Testis (tissue), 2 donors: ENCODE measurements at regions not wholly inside any gene's neighbourhood (a gene's known extent, or its start where the extent isn't known, plus 50 kb on each side); places are given as distances from the start of the nearest gene placed in this dataset.

Experiments
- CTCF ChIP-seq, 3 experiments: fragments of 450-650 bp in 2 of 3; fragments of 200-600 bp in 1 of 3; sonication (generic) in 1 of 3; IDR thresholded peaks; one replicate each; pipeline ENCODE4 v1.5.1; 2016 to 2019; ENCODE audit warnings: antibody characterized with exemption in 3 of 3, mild to moderate bottlenecking in 2 of 3, moderate library complexity in 1 of 3
- POLR2A ChIP-seq: fragments of 450-650 bp; IDR thresholded peaks from one replicate; pipeline ENCODE4 v1.6.1; 2017; ENCODE audit warnings: antibody characterized with exemption, mild to moderate bottlenecking, moderate library complexity

GRCh38 chr1:208534979-208535378, 290.8 kb upstream of the PLXNA2 start:
- TF ChIP-seq CTCF (IDR thresholded peaks at IDR 0.05) (no peak), POLR2A (no peak)
